OCI-LY1 (cell line): ENCODE measurements at regions not wholly inside any gene's neighbourhood (a gene's known extent, or its start where the extent isn't known, plus 50 kb on each side); places are given as distances from the start of the nearest gene placed in this dataset.

ENCODE experiments used
- H2AFZ ChIP-seq: fragments of 200-600 bp; sonication (generic), shearing (Covaris generic); 2 replicates; pipeline ENCODE4 v1.6.0; 2014; ENCODE audit warnings: antibody characterized with exemption, mild to moderate bottlenecking, low read length
- H3F3A ChIP-seq: fragments of 200-600 bp; sonication (generic), shearing (Covaris generic); 2 replicates; pipeline ENCODE4 v1.6.0; 2014; ENCODE audit warnings: mild to moderate bottlenecking, antibody characterized with exemption, low read length, moderate library complexity; ENCODE audit not compliant: insufficient read depth
- H3K27ac ChIP-seq: fragments of 200-600 bp; sonication (generic); 2 replicates; pipeline ENCODE4 v1.5.1; 2014; ENCODE audit warnings: low read length, mixed run types, mild to moderate bottlenecking, low read depth; ENCODE audit not compliant: poor library complexity, severe bottlenecking
- H3K27me3 ChIP-seq: fragments of 200-600 bp; sonication (generic); 2 replicates; pipeline ENCODE4 v1.6.0; 2014; ENCODE audit warnings: antibody characterized with exemption, mild to moderate bottlenecking, low read length, moderate library complexity; ENCODE audit not compliant: insufficient read depth
- H3K36me3 ChIP-seq: fragments of 200-600 bp; sonication (generic); 2 replicates; pipeline ENCODE4 v1.6.1; 2014; ENCODE audit warnings: mild to moderate bottlenecking, antibody characterized with exemption, low read length, moderate library complexity, mixed read lengths; ENCODE audit not compliant: insufficient read depth
- H3K4me1 ChIP-seq: fragments of 200-600 bp; sonication (generic); 2 replicates; pipeline ENCODE4 v1.5.1; 2014; ENCODE audit warnings: mild to moderate bottlenecking, low read length, moderate library complexity; ENCODE audit not compliant: insufficient read depth, severe bottlenecking
- H3K4me2 ChIP-seq: fragments of 200-600 bp; sonication (generic), shearing (Covaris generic); 2 replicates; pipeline ENCODE4 v1.6.1; 2014; ENCODE audit warnings: low read length
- H3K4me3 ChIP-seq: fragments of 200-600 bp; sonication (generic); 2 replicates; pipeline ENCODE4 v1.5.1; 2014; ENCODE audit warnings: low read length, low read depth, mild to moderate bottlenecking, mixed read lengths; ENCODE audit not compliant: poor library complexity, severe bottlenecking
- H3K79me2 ChIP-seq: fragments of 200-600 bp; shearing (Covaris generic); 2 replicates; pipeline ENCODE4 v1.6.1; 2016; ENCODE audit warnings: mixed run types, low read length, mixed read lengths; ENCODE audit not compliant: insufficient read depth
- H3K9ac ChIP-seq: fragments of 200-600 bp; sonication (generic), shearing (Covaris generic); 2 replicates; pipeline ENCODE4 v1.6.1; 2014; ENCODE audit warnings: mild to moderate bottlenecking, low read length, mixed read lengths
- H3K9me2 ChIP-seq: fragments of 200-600 bp; sonication (generic), shearing (Covaris generic); 2 replicates; pipeline ENCODE4 v1.6.1; 2014; ENCODE audit warnings: low read depth, mild to moderate bottlenecking, low read length, mixed read lengths
- H3K9me3 ChIP-seq: fragments of 200-600 bp; shearing (Covaris generic); 2 replicates; pipeline ENCODE4 v1.6.1; 2014; ENCODE audit warnings: low read length, mixed read lengths
- H4K20me1 ChIP-seq: fragments of 200-600 bp; sonication (generic), shearing (Covaris generic); 2 replicates; pipeline ENCODE4 v1.6.0; 2016; ENCODE audit warnings: mild to moderate bottlenecking, low read length; ENCODE audit not compliant: insufficient read depth
- EZH2 ChIP-seq: fragments of 200-600 bp; sonication (generic), shearing (Covaris generic); IDR thresholded peaks from 2 replicates; pipeline ENCODE4 v1.8.0; 2017; ENCODE audit warnings: borderline replicate concordance, mixed run types, mild to moderate bottlenecking, antibody characterized with exemption, low read length, moderate library complexity, mixed read lengths
- TF ChIP-seq, protein P1 (sequence below): fragments of 200-600 bp; sonication (generic), shearing (Covaris generic); IDR thresholded peaks from 2 replicates; pipeline ENCODE4 v1.5.1; 2017; ENCODE audit warnings: mild to moderate bottlenecking, antibody characterized with exemption, low read length, moderate library complexity, mixed read lengths

DNA sequence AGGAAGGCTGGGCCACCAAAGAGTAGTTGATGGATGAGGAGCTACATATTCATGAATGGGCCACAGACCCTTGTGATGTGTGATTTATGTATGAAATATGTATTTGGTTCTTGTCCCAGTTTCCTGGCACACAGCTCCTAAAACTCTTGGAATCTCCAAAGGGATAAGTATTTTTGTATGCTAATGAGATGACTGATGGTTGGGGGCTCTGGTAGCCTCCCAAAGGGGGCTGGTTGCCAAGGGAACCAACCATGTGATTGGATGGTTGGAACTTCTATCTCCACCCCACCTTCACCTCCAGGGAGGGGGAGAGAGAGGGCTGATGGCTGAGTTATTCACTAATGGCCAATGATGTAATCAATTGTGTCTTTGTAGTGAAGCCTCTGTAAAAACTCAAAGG, 77.1 kb downstream of the ZNF281 start:
- Histone ChIP-seq H3K79me2 (no peaks in the 10 kb centered on the region), H2AFZ (no peak overlapping the region), H3K9me3 (no peaks in the 10 kb centered on the region), H3K4me1 (no peaks in the 10 kb centered on the region), H3K27me3 (no peaks in the 10 kb centered on the region), H3K27ac (no peak overlapping the region), H3K9me2 (no peaks in the 10 kb centered on the region), H4K20me1 (no peaks in the 10 kb centered on the region), H3K4me2 (no peak overlapping the region), H3K36me3 (no peaks in the 10 kb centered on the region), H3F3A (no peaks in the 10 kb centered on the region), H3K9ac (no peak overlapping the region), H3K4me3 (no peak overlapping the region)
- TF ChIP-seq, protein P1, sequence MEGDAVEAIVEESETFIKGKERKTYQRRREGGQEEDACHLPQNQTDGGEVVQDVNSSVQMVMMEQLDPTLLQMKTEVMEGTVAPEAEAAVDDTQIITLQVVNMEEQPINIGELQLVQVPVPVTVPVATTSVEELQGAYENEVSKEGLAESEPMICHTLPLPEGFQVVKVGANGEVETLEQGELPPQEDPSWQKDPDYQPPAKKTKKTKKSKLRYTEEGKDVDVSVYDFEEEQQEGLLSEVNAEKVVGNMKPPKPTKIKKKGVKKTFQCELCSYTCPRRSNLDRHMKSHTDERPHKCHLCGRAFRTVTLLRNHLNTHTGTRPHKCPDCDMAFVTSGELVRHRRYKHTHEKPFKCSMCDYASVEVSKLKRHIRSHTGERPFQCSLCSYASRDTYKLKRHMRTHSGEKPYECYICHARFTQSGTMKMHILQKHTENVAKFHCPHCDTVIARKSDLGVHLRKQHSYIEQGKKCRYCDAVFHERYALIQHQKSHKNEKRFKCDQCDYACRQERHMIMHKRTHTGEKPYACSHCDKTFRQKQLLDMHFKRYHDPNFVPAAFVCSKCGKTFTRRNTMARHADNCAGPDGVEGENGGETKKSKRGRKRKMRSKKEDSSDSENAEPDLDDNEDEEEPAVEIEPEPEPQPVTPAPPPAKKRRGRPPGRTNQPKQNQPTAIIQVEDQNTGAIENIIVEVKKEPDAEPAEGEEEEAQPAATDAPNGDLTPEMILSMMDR, result no peak
- no peak for TF ChIP-seq EZH2

GRCh38 chr1:200330741-200331428, 79.0 kb downstream of the ZNF281 start:
- no peaks in the 10 kb centered on the region for H3K4me1 ChIP-seq
- no peak overlapping the region for H3K9ac ChIP-seq
- no peaks in the 10 kb centered on the region for H3K27me3 ChIP-seq
- H3K9me3 ChIP-seq, result no peaks in the 10 kb centered on the region
- no peak for TF ChIP-seq EZH2
- TF ChIP-seq, protein P1, result no peak
- H3K9me2 ChIP-seq, result no peaks in the 10 kb centered on the region
- no peak overlapping the region for H3K27ac ChIP-seq
- H2AFZ ChIP-seq, result no peak overlapping the region
- H4K20me1 ChIP-seq, result no peaks in the 10 kb centered on the region
- no peak overlapping the region for H3K4me3 ChIP-seq
- no peaks in the 10 kb centered on the region for H3K36me3 ChIP-seq
- no peaks in the 10 kb centered on the region for H3F3A ChIP-seq
- H3K79me2 ChIP-seq, result no peaks in the 10 kb centered on the region
- H3K4me2 ChIP-seq, result no peak overlapping the region

GRCh38 chr1:200329208-200329882, 80.5 kb downstream of the ZNF281 start:
- no peaks in the 10 kb centered on the region for H3K4me1 ChIP-seq
- H3K79me2 ChIP-seq, result no peaks in the 10 kb centered on the region
- H3K4me2 ChIP-seq, result no peak overlapping the region
- H3K4me3 ChIP-seq, result no peak overlapping the region
- H3K27me3 ChIP-seq, result no peaks in the 10 kb centered on the region
- no peak overlapping the region for H3K9ac ChIP-seq
- no peaks in the 10 kb centered on the region for H3K36me3 ChIP-seq
- no peaks in the 10 kb centered on the region for H4K20me1 ChIP-seq
- H3K27ac ChIP-seq, result no peak overlapping the region
- no peaks in the 10 kb centered on the region for H3F3A ChIP-seq
- H3K9me3 ChIP-seq, result no peaks in the 10 kb centered on the region
- no peaks in the 10 kb centered on the region for H3K9me2 ChIP-seq
- no peak overlapping the region for H2AFZ ChIP-seq
- TF ChIP-seq, protein P1, result no peak
- no peak for TF ChIP-seq EZH2
